Embryonic facial prominence (tissue), 1 donor: ENCODE measurements at regions not wholly inside any gene's neighbourhood (a gene's known extent, or its start where the extent isn't known, plus 50 kb on each side); places are given as distances from the start of the nearest gene placed in this dataset.
"Not testable (repeated sequence)": the region's sequence is repeated elsewhere in the genome, so short reads cannot be mapped to it uniquely, and the experiment has no call there.

ENCODE experiments used
- DNase-seq: peaks from one replicate; pipeline ENCODE4 v3.0.0-alpha.2; 2016; ENCODE audit errors: extremely low spot score

- DNase-seq, result no peak
These were observed 218.5 kb upstream of the CNTN3 start for GRCh38 chr3:74832925-74833324.

DNA sequence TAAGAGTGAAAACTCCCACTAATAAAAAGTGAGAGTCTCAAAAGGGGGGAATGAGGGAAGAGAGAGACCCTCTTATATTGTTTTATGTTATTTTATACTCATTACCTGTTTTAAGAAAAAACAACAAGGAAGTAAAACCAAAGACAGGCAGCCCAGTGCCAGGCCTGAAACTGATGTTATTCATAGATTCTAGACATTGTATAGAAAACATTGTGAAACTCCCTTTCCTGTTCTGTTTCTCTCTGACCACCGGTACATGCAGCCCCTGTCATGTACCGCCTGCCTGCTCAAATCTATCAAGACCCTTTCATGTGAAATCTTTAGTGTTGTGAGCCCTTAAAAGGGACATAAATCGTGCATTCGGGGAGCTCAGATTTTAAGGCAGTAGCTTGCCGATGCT is 216.4 kb upstream of the CNTN3 start:
- not testable (repeated sequence) for DNase-seq

DNA sequence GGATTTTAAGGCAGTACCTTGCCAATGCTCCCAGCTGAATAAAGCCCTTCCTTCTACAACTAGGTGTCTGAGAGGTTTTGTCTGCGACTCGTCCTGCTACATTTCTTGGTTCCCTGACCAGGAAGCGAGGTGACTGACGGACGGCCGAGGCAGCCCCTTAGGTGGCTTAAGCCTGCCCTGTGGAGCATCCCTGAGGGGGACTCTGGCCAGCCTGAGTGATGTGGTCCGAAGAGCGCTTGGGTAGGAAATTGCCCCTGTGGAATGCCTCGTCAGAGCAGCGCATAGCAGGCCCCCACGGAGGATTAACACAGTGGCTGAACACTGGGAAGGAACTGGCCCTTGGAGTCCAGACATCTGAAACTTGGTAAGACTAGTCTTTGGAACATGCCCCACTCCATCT is 210.9 kb upstream of the CNTN3 start:
- not testable (repeated sequence) for DNase-seq

GRCh38 chr3:74824366-74824765 is 209.9 kb upstream of the CNTN3 start:
- DNase-seq, result no peak

GRCh38 chr3:74814181-74814580 is 199.7 kb upstream of the CNTN3 start:
- no peak for DNase-seq

DNA sequence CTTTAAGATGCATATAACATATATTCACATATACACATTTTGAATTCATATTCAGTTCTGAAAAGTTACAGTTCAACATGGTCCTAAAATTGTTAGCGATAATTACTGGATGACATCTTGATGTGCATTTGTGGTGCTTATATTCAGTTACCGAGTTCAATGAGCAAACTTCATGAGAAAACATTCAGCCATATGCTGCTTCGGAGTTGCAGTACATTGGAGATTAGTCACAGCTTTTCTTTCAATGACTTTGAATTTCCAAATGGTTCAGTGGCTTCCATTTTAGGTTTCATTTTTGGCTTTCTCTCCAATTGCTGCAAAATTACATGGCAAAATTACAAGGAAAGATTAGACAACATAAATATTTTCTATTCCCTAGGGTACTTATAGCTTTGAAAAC is 198.3 kb upstream of the CNTN3 start:
- no peak for DNase-seq

- no peak for DNase-seq
These were observed 194.2 kb upstream of the CNTN3 start for GRCh38 chr3:74808506-74809275.

DNA sequence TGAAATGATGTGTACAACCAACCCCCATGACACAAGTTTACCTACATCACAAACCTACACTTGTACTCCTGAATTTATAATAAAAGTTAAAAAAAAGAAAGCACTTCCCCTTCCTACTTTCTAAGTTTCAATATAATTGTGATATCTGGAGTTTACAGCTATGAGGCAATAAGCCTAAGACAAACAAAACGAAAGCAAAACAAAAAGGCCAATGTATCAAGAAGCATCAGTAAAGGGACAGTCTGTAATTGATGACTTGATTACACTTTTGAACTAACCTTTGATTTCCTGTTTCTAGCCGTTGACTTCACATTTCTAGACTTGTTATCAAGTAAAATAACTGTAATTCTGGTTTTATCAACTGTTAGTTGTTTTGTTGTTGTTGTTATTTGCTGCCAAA is 187.5 kb upstream of the CNTN3 start:
- no peak for DNase-seq

GRCh38 chr3:74789111-74789510 is 174.7 kb upstream of the CNTN3 start:
- DNase-seq, result no peak

DNA sequence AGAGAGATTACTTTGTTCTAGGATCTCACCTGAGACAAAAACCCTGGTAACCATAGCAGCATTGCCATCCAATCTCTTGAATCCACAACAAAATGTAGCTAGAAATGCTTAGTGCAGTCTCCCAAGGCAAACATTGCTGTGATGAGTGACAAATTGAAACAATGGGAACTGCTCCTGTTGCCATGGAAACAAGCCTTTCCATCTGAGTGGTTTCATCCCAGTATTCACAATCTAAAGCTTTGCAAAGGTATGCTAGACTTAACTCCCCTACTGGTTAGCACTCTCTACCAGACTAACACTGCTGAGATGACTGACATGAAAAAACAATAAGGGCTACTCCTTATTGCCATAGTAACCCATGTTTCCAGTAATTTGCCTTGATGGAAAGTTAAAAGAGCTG is 172.6 kb upstream of the CNTN3 start:
- no peak for DNase-seq

GRCh38 chr3:74771401-74771800 is 156.9 kb upstream of the CNTN3 start:
- no peak for DNase-seq

- no peak for DNase-seq
These were observed 153.6 kb upstream of the CNTN3 start for GRCh38 chr3:74768010-74768409.

GRCh38 chr3:74766405-74766804 is 151.9 kb upstream of the CNTN3 start:
- DNase-seq, result no peak

DNA sequence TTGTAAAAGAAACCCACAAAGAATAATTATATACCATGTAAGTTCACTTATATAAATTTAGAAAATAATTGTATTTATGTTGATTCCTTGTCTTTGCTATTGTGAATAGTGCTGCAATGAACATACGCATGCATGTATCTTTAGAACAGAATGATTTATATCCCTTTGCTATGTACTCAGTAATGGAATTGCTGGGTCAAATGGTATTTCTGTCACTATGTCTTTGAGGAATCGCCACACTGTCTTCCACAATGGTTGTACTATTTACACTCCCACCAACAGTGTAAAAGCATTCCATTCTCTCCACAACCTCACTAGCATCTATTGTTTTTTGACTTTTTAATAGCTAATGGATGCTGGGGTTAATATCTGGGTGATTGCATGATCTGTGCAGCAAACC is 149.4 kb upstream of the CNTN3 start:
- DNase-seq, result no peak

GRCh38 chr3:74756674-74757073 is 142.2 kb upstream of the CNTN3 start:
- DNase-seq, result no peak

GRCh38 chr3:74752290-74752689 is 137.8 kb upstream of the CNTN3 start:
- no peak for DNase-seq

DNA sequence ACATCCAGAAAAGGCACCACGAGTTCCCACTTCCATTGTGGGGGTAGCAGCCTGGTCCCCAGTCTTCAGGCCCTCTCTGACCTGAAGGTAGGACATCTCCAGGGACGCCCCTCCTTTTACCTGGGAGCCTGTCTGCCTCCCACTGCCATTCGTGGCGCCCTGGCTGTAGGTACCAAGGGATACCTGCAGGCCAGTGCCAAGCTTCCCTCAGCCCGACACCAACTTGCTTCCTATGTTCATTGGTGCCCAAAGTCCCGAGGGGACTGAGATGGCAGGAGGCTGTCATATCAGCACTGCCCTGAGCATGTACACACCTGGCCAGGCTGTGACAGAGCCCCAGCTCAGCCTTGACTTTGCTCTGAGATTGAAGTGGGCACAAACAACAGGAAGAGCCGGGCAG is 137.3 kb upstream of the CNTN3 start:
- DNase-seq, result no peak

- DNase-seq, result no peak
These were observed 136.4 kb upstream of the CNTN3 start for GRCh38 chr3:74750901-74751300.

- no peak for DNase-seq
These were observed 124.8 kb upstream of the CNTN3 start for GRCh38 chr3:74739242-74739641.

DNA sequence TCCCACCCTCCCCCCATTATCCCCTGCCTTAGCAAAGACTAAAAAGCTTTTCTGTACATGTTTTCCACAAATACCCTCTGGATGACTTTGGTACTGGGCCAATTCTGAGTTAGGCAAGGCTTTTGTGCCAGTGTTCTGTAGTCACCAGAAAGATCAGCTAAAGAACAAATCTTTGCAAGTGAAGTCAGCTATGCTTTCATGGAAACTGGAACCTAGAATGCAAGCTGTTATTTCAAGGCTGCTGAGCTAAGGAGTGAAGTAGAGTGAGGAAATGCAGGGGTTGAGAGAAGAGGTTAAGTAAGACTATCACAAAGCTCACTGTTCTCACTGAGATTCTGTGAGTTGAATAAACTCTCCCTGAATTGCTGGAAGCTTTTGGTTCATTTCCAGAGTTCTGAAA is 107.8 kb upstream of the CNTN3 start:
- DNase-seq, result no peak

GRCh38 chr3:74713977-74714376 is 99.5 kb upstream of the CNTN3 start:
- DNase-seq, result no peak

GRCh38 chr3:74711913-74712512 is 97.6 kb upstream of the CNTN3 start:
- no peak for DNase-seq

DNA sequence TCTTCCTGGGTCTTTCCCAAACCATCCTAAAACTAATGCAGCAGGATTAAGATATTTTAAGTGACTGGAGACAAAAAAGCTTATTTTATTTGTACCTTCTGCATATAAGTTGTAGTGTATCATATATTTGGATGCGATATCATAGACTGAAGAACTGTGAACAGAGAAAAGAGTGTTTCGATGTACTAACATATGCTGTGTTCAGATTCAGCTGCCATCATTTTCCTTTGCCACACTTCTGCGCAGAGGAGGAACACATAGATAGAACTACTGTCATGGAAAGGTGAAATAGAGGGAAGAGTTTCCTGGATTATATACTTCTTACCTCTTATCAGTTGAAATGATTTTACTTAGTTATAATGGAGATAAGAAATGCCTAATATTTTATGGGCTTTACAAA is 95.5 kb upstream of the CNTN3 start:
- no peak for DNase-seq
